ENCODE measurements at regions not wholly inside any gene's neighbourhood (a gene's known extent, or its start where the extent isn't known, plus 50 kb on each side); places are given as distances from the start of the nearest gene placed in this dataset.

DNA sequence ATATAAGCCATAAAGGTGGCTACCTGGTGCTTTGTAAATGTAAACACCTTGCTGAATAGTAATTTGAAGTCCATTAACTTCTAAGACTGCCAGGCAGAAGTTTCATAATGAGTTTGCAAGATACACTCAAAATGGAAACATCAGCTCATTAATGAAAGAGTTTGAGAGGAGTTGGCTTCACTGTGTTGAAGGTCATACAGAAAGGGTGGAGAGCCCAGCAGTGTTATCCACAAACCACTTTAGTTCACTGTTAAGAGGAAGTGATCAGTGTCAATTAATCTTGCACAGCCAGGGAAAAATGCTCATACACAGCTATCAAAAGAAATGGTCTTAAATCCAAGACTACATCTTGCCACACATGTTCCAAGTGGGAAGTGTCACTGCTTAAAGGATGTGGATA, 689.4 kb downstream of the JRKL start (continued):
- TF ChIP-seq, protein P1, sequence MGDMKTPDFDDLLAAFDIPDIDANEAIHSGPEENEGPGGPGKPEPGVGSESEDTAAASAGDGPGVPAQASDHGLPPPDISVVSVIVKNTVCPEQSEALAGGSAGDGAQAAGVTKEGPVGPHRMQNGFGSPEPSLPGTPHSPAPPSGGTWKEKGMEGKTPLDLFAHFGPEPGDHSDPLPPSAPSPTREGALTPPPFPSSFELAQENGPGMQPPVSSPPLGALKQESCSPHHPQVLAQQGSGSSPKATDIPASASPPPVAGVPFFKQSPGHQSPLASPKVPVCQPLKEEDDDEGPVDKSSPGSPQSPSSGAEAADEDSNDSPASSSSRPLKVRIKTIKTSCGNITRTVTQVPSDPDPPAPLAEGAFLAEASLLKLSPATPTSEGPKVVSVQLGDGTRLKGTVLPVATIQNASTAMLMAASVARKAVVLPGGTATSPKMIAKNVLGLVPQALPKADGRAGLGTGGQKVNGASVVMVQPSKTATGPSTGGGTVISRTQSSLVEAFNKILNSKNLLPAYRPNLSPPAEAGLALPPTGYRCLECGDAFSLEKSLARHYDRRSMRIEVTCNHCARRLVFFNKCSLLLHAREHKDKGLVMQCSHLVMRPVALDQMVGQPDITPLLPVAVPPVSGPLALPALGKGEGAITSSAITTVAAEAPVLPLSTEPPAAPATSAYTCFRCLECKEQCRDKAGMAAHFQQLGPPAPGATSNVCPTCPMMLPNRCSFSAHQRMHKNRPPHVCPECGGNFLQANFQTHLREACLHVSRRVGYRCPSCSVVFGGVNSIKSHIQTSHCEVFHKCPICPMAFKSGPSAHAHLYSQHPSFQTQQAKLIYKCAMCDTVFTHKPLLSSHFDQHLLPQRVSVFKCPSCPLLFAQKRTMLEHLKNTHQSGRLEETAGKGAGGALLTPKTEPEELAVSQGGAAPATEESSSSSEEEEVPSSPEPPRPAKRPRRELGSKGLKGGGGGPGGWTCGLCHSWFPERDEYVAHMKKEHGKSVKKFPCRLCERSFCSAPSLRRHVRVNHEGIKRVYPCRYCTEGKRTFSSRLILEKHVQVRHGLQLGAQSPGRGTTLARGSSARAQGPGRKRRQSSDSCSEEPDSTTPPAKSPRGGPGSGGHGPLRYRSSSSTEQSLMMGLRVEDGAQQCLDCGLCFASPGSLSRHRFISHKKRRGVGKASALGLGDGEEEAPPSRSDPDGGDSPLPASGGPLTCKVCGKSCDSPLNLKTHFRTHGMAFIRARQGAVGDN (IDR thresholded peaks at IDR 0.05): no peak
- TF ChIP-seq STAT1 (conservative IDR thresholded peaks at IDR 0.05) (no peak), STAT3 (IDR thresholded peaks at IDR 0.05; ENCODE audit: low read depth, low read length) (no peak), FOXM1 (IDR thresholded peaks at IDR 0.05; ENCODE audit: low read depth, low read length) (no peak), BMI1 (IDR thresholded peaks at IDR 0.05; ENCODE audit: borderline replicate concordance) (peak; percentile 78), TCF12 (IDR thresholded peaks at IDR 0.05; ENCODE audit: low read depth, low read length) (no peak), MEF2B (IDR thresholded peaks at IDR 0.05; ENCODE audit: partially characterized antibody, poor library complexity, severe bottlenecking) (peak; percentile 34), MXI1 (IDR thresholded peaks at IDR 0.05; ENCODE audit: low read depth, low read length) (no peak), NR2F1 (conservative IDR thresholded peaks at IDR 0.05) (peak; percentile 87), CBX5 (IDR thresholded peaks at IDR 0.05; ENCODE audit: low read depth) (no peak)
- TF ChIP-seq, protein P2, sequence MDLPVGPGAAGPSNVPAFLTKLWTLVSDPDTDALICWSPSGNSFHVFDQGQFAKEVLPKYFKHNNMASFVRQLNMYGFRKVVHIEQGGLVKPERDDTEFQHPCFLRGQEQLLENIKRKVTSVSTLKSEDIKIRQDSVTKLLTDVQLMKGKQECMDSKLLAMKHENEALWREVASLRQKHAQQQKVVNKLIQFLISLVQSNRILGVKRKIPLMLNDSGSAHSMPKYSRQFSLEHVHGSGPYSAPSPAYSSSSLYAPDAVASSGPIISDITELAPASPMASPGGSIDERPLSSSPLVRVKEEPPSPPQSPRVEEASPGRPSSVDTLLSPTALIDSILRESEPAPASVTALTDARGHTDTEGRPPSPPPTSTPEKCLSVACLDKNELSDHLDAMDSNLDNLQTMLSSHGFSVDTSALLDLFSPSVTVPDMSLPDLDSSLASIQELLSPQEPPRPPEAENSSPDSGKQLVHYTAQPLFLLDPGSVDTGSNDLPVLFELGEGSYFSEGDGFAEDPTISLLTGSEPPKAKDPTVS (IDR thresholded peaks at IDR 0.05; ENCODE audit: low read depth, low read length): no peak
- TF ChIP-seq, protein P3, sequence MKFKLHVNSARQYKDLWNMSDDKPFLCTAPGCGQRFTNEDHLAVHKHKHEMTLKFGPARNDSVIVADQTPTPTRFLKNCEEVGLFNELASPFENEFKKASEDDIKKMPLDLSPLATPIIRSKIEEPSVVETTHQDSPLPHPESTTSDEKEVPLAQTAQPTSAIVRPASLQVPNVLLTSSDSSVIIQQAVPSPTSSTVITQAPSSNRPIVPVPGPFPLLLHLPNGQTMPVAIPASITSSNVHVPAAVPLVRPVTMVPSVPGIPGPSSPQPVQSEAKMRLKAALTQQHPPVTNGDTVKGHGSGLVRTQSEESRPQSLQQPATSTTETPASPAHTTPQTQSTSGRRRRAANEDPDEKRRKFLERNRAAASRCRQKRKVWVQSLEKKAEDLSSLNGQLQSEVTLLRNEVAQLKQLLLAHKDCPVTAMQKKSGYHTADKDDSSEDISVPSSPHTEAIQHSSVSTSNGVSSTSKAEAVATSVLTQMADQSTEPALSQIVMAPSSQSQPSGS (IDR thresholded peaks at IDR 0.05; ENCODE audit: low read length): no peak
- TF ChIP-seq, protein P4, sequence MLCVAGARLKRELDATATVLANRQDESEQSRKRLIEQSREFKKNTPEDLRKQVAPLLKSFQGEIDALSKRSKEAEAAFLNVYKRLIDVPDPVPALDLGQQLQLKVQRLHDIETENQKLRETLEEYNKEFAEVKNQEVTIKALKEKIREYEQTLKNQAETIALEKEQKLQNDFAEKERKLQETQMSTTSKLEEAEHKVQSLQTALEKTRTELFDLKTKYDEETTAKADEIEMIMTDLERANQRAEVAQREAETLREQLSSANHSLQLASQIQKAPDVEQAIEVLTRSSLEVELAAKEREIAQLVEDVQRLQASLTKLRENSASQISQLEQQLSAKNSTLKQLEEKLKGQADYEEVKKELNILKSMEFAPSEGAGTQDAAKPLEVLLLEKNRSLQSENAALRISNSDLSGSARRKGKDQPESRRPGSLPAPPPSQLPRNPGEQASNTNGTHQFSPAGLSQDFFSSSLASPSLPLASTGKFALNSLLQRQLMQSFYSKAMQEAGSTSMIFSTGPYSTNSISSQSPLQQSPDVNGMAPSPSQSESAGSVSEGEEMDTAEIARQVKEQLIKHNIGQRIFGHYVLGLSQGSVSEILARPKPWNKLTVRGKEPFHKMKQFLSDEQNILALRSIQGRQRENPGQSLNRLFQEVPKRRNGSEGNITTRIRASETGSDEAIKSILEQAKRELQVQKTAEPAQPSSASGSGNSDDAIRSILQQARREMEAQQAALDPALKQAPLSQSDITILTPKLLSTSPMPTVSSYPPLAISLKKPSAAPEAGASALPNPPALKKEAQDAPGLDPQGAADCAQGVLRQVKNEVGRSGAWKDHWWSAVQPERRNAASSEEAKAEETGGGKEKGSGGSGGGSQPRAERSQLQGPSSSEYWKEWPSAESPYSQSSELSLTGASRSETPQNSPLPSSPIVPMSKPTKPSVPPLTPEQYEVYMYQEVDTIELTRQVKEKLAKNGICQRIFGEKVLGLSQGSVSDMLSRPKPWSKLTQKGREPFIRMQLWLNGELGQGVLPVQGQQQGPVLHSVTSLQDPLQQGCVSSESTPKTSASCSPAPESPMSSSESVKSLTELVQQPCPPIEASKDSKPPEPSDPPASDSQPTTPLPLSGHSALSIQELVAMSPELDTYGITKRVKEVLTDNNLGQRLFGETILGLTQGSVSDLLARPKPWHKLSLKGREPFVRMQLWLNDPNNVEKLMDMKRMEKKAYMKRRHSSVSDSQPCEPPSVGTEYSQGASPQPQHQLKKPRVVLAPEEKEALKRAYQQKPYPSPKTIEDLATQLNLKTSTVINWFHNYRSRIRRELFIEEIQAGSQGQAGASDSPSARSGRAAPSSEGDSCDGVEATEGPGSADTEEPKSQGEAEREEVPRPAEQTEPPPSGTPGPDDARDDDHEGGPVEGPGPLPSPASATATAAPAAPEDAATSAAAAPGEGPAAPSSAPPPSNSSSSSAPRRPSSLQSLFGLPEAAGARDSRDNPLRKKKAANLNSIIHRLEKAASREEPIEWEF (IDR thresholded peaks at IDR 0.05; ENCODE audit: insufficient replicate concordance, low read depth, low read length): no peak
- TF ChIP-seq, protein P5, sequence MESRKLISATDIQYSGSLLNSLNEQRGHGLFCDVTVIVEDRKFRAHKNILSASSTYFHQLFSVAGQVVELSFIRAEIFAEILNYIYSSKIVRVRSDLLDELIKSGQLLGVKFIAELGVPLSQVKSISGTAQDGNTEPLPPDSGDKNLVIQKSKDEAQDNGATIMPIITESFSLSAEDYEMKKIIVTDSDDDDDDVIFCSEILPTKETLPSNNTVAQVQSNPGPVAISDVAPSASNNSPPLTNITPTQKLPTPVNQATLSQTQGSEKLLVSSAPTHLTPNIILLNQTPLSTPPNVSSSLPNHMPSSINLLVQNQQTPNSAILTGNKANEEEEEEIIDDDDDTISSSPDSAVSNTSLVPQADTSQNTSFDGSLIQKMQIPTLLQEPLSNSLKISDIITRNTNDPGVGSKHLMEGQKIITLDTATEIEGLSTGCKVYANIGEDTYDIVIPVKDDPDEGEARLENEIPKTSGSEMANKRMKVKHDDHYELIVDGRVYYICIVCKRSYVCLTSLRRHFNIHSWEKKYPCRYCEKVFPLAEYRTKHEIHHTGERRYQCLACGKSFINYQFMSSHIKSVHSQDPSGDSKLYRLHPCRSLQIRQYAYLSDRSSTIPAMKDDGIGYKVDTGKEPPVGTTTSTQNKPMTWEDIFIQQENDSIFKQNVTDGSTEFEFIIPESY (IDR thresholded peaks at IDR 0.05): no peak

Measured in GM12878 (cell line).